IMR-90 (cell line): ENCODE measurements at regions not wholly inside any gene's neighbourhood (a gene's known extent, or its start where the extent isn't known, plus 50 kb on each side); places are given as distances from the start of the nearest gene placed in this dataset.
"Not testable (repeated sequence)": the region's sequence is repeated elsewhere in the genome, so short reads cannot be mapped to it uniquely, and the experiment has no call there.

Experiments used
- ATAC-seq: fragments of 200-7000 bp; cut with Tn5 transposase; 2 replicates; pipeline ENCODE4 v1.9.1; 2020; ENCODE audit warnings: low read depth, mild to moderate bottlenecking, moderate library complexity
- BruUV-seq: library from RNA; stranded (reverse); fragments of 400-500 nt; replicated peaks from 2 replicates; lab custom pipeline; 2021; lab: Mats Ljungman, UMichigan
- CTCF ChIA-PET: fragments of 300-600 bp; formaldehyde crosslinking; extraction: SDS; loops from one replicate; lab custom pipeline; 2021; ENCODE audit warnings: antibody characterized with exemption; lab: Yijun Ruan, JAX
- POLR2A ChIA-PET: fragments of 300-600 bp; sonication (Branson Sonifier 250); formaldehyde crosslinking; loops from one replicate; lab custom pipeline; 2022; ENCODE audit warnings: antibody characterized with exemption; ENCODE audit not compliant: unreplicated experiment; lab: Charles Lee
- DNase-seq: peaks from one replicate; pipeline ENCODE4 v3.0.0; 2013
- H2AFZ ChIP-seq: replicated peaks from 2 replicates; pipeline ENCODE3; 2013; ENCODE audit warnings: low read length, mild to moderate bottlenecking; ENCODE audit not compliant: poor library complexity
- H2AK5ac ChIP-seq: 2 replicates; pipeline ENCODE4 v1.6.1; 2013; ENCODE audit warnings: low read depth, low read length, inconsistent platforms
- H2AK9ac ChIP-seq: replicated peaks from 2 replicates; pipeline ENCODE3; 2013; ENCODE audit warnings: mild to moderate bottlenecking, low read depth, low read length, moderate library complexity; ENCODE audit not compliant: poor library complexity
- H2BK120ac ChIP-seq: 2 replicates; pipeline ENCODE4 v1.6.1; 2013; ENCODE audit warnings: low read depth, low read length, inconsistent platforms
- H2BK15ac ChIP-seq: 3 replicates; pipeline ENCODE4 v1.6.1; 2013; ENCODE audit warnings: low read depth, low read length, inconsistent platforms
- H2BK20ac ChIP-seq: 2 replicates; pipeline ENCODE4 v1.6.1; 2013; ENCODE audit warnings: low read depth, mild to moderate bottlenecking, inconsistent platforms, low read length, moderate library complexity
- H2BK5ac ChIP-seq: 2 replicates; pipeline ENCODE4 v1.6.1; 2013; ENCODE audit warnings: mild to moderate bottlenecking, low read depth, low read length, inconsistent platforms; ENCODE audit not compliant: poor library complexity, severe bottlenecking
- H3K14ac ChIP-seq: replicated peaks from 2 replicates; pipeline ENCODE4 v1.6.1; 2013; ENCODE audit warnings: low read depth, low read length, inconsistent platforms
- H3K18ac ChIP-seq: 2 replicates; pipeline ENCODE4 v1.6.1; 2013; ENCODE audit warnings: low read depth, low read length, control low read depth
- H3K23ac ChIP-seq: 2 replicates; pipeline ENCODE4 v1.6.1; 2013; ENCODE audit warnings: low read depth, low read length, inconsistent platforms
- H3K27ac ChIP-seq: 2 replicates; pipeline ENCODE4 v1.5.1; 2013; ENCODE audit warnings: mild to moderate bottlenecking, control low read depth, low read length; ENCODE audit not compliant: insufficient read depth
- H3K27me3 ChIP-seq: 2 replicates; pipeline ENCODE4 v1.6.1; 2013; ENCODE audit warnings: low read length; ENCODE audit not compliant: control insufficient read depth, insufficient read depth
- H3K36me3 ChIP-seq: 2 replicates; pipeline ENCODE4 v1.6.1; 2013; ENCODE audit warnings: low read length, mixed read lengths; ENCODE audit not compliant: control insufficient read depth, insufficient read depth
- H3K4ac ChIP-seq: 2 replicates; pipeline ENCODE4 v1.6.1; 2013; ENCODE audit warnings: low read depth, low read length, inconsistent platforms
- H3K4me1 ChIP-seq: 2 replicates; pipeline ENCODE4 v1.6.1; 2013; ENCODE audit warnings: low read length, mixed read lengths; ENCODE audit not compliant: control insufficient read depth, insufficient read depth
- H3K4me2 ChIP-seq: 2 replicates; pipeline ENCODE4 v1.6.1; 2013; ENCODE audit warnings: low read depth, mild to moderate bottlenecking, control low read depth, low read length, moderate library complexity
- H3K4me3 ChIP-seq: 2 replicates; pipeline ENCODE4 v1.5.1; 2013; ENCODE audit warnings: low read depth, mild to moderate bottlenecking, control low read depth, low read length, moderate library complexity; ENCODE audit not compliant: insufficient read depth
- H3K56ac ChIP-seq: 2 replicates; pipeline ENCODE4 v1.6.1; 2013; ENCODE audit warnings: low read length, inconsistent platforms; ENCODE audit not compliant: insufficient read depth; ENCODE audit errors: extremely low read depth
- H3K79me1 ChIP-seq, 2 experiments: 2 replicates each; pipeline ENCODE4 v1.6.1; 2013; ENCODE audit warnings: low read length in 2 of 2, inconsistent platforms in 1 of 2, low read depth in 1 of 2
- H3K9ac ChIP-seq: 2 replicates; pipeline ENCODE4 v1.6.1; 2013; ENCODE audit warnings: low read depth, low read length, control low read depth
- H3K9me1 ChIP-seq: 2 replicates; pipeline ENCODE4 v1.6.1; 2013; ENCODE audit warnings: low read length, inconsistent platforms; ENCODE audit not compliant: insufficient read depth
- H3K9me3 ChIP-seq: 2 replicates; pipeline ENCODE4 v1.6.1; 2013; ENCODE audit warnings: low read length; ENCODE audit not compliant: control insufficient read depth, insufficient read depth
- H4K20me1 ChIP-seq: 2 replicates; pipeline ENCODE4 v1.6.1; 2013; ENCODE audit warnings: low read length, inconsistent platforms; ENCODE audit not compliant: insufficient read depth
- H4K5ac ChIP-seq: 2 replicates; pipeline ENCODE4 v1.6.1; 2013; ENCODE audit warnings: mild to moderate bottlenecking, low read depth, low read length, control low read depth
- H4K8ac ChIP-seq, 2 experiments: 2 replicates each; pipeline ENCODE4 v1.6.1; 2013; ENCODE audit warnings: low read depth in 2 of 2, low read length in 2 of 2, control low read depth in 1 of 2, inconsistent platforms in 1 of 2
- H4K91ac ChIP-seq: 2 replicates; pipeline ENCODE4 v1.6.1; 2013; ENCODE audit warnings: low read depth, low read length, inconsistent platforms; ENCODE audit not compliant: insufficient read depth
- WGBS, 2 experiments: methylation state at CpG; one replicate each; pipeline versions ENCODE4 v1.1.5 to v1.1.7; 2013; ENCODE audit warnings: missing lambda C conversion rate in 2 of 2; ENCODE audit not compliant: insufficient read length in 1 of 2; ENCODE audit errors: extremely low coverage in 2 of 2; 5-methylcytosine and 5-hydroxymethylcytosine counted together
- dilution Hi-C: fragments of 300-500 bp; cut with HindIII; formaldehyde crosslinking; loops from one replicate; pipeline ENCODE4 v1.14.3; 2018; ENCODE audit warnings: low sequenced_read_pairs; ENCODE audit not compliant: unreplicated experiment
- in situ Hi-C: fragments of 300-500 bp; cut with MboI; formaldehyde crosslinking; loops from 3 replicates; pipeline ENCODE4 v1.14.3; 2019; ENCODE audit warnings: low sequenced_read_pairs, inconsistent platforms, mixed read lengths
- intact Hi-C: fragments of 100-400 bp; cut with micrococcal nuclease; formaldehyde crosslinking; loops from 2 replicates; pipeline ENCODE4 v1.10.0; 2022

- H3K4me3 ChIP-seq, CTCF ChIA-PET, H3K36me3 ChIP-seq, ATAC-seq, H3K18ac ChIP-seq, H4K91ac ChIP-seq, H2BK20ac ChIP-seq, H3K79me1 ChIP-seq, H3K4me1 ChIP-seq, H2AK5ac ChIP-seq, intact Hi-C loops, H4K20me1 ChIP-seq, H2BK5ac ChIP-seq, H2BK120ac ChIP-seq, H3K27ac ChIP-seq, H2BK15ac ChIP-seq, H3K56ac ChIP-seq, H2AFZ ChIP-seq, POLR2A ChIA-PET, H3K23ac ChIP-seq, H4K5ac ChIP-seq, DNase-seq, H3K9ac ChIP-seq, dilution Hi-C loops, BruUV-seq, H3K4me2 ChIP-seq, H3K9me3 ChIP-seq, H3K4ac ChIP-seq, H2AK9ac ChIP-seq, in situ Hi-C loops, H4K8ac ChIP-seq, H3K9me1 ChIP-seq, H3K14ac ChIP-seq: not testable (repeated sequence)
- peaks cover 50% of the 10 kb centered on the region for H3K27me3 ChIP-seq
- WGBS, 2 experiments, result no CpG with 5 or more reads among the region's 22 CpGs
Observed at GRCh38 chr16:87162799-87163198, 154.4 kb downstream of the C16orf95 start.
